ENCODE measurements at regions not wholly inside any gene's neighbourhood (a gene's known extent, or its start where the extent isn't known, plus 50 kb on each side); places are given as distances from the start of the nearest gene placed in this dataset.
"Not testable (repeated sequence)": the region's sequence is repeated elsewhere in the genome, so short reads cannot be mapped to it uniquely, and the experiment has no call there.

DNA sequence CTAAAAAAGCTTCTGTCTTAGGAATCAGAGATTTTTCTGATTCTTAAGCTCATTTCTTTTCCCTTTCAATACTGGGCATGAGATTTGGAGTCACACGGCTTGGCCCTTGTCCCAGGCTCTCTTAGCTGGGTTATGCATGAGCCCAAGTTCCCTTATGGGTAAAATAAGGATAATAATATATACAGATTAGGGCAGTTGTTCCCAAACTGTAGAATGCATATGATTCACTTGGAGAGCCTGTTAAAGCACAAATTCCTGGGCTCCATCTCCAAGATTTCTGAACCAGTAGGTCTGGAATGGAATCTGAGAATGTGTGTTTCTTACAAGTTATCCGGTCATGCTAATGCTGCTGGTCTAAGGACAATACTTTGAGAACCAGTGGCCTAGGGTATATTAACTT, 154.0 kb downstream of the REEP3 start:
- H3K4me1 Mint-ChIP-seq: no peaks in the 10 kb centered on the region
- no peaks in the 10 kb centered on the region for H3K36me3 Mint-ChIP-seq
- H3K9me3 Mint-ChIP-seq: no peaks in the 10 kb centered on the region
- peaks cover 0 to 10% (median 4%) of the 10 kb centered on the region in 3 donors for H3K27me3 Mint-ChIP-seq (ENCODE audit: low read depth in 3 of 3)
- H3K4me3 Mint-ChIP-seq: no peak overlapping the region
- no peak overlapping the region for H3K27ac Mint-ChIP-seq
- DNase-seq: no peak

DNA sequence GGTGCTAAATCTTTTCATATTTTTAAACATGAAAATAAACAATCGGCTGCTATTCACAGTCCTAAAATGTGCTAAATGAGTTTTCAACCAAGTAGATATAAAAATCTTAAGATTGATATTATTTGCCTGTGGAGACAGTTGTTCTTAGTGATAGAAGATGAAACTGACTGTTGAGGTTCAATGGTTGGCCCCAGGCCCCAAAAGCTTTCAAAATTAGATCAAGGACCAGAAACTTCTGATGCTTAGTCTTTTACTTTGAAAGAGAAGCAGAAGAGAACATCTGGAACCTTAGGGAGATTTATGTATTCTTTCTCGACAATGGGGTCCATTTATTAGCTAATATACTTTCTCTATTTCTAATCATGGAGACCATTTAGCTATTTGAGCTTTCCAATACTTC, 155.8 kb downstream of the REEP3 start:
- peaks cover 0 to 2% (median 0%) of the 10 kb centered on the region in 6 donors for H3K9me3 Mint-ChIP-seq
- peaks cover 0 to 9% (median 9%) of the 10 kb centered on the region in 3 donors for H3K27me3 Mint-ChIP-seq (ENCODE audit: low read depth in 3 of 3)
- no peaks in the 10 kb centered on the region for H3K36me3 Mint-ChIP-seq
- H3K4me1 Mint-ChIP-seq: no peaks in the 10 kb centered on the region
- H3K4me3 Mint-ChIP-seq: no peak overlapping the region
- no peak overlapping the region for H3K27ac Mint-ChIP-seq
- DNase-seq: no peak

DNA sequence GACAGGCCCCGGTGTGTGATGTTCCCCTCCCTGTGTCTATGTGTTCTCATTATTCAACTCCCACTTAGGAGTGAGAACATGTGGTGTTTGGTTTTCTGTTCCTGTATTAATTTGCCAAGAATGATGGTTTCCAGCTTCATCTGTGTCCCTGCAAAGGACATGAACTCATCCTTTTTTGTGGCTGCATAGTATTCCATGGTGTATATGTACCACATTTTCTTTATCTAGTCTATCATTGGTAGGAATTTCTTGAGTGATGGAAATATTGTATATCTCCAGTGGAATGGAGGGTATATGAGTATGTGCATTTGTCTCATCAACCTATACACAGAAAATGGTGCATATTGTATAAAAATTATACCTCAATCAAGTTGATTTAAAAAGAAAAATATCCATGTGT, 159.3 kb downstream of the REEP3 start:
- not testable (repeated sequence) for H3K9me3 Mint-ChIP-seq; H3K27ac Mint-ChIP-seq; H3K27me3 Mint-ChIP-seq (ENCODE audit: low read depth in 3 of 3); H3K4me1 Mint-ChIP-seq; DNase-seq; H3K4me3 Mint-ChIP-seq; H3K36me3 Mint-ChIP-seq

DNA sequence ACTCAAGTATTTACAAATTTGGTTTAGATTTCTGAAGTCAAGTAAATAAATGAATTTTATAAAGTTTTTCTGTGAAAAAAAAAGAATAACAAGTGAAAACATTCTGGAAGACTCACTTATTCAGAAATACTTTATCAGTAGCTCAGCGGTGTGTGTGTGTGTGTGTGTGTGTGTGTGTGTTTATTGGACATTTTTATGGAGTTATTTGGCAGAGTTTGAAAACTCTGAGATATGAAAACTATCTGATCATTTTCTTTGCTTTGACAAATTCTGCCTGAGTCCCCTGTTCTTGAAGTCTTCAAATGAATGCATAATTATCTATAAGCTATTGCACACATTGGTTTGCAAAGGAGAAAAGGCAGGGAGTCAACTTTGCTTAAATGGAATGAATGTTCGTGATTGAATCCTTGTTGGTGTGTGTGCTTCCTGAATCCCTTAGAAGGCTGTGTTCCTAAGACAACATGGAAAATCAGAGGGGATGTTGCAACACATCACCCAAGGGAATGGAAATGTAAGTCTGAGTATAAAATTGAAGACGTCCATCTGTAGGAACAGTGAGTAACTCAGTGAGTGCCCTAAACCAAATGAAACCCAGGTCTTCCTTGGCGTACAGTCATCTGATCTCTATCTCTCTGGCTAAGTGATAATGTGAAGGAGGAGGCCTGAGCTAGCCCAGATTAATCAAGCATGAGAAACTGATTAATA, 160.9 kb downstream of the REEP3 start:
- DNase-seq: no peak
- H3K27ac Mint-ChIP-seq: no peak overlapping the region
- H3K27me3 Mint-ChIP-seq (ENCODE audit: low read depth in 3 of 3): peaks cover 2 to 9% (median 8%) of the 10 kb centered on the region in 3 donors
- peaks cover 0 to 2% (median 0%) of the 10 kb centered on the region in 6 donors for H3K9me3 Mint-ChIP-seq
- H3K4me1 Mint-ChIP-seq: peaks cover 6% of the 10 kb centered on the region in 2 donors
- no peak overlapping the region for H3K4me3 Mint-ChIP-seq
- H3K36me3 Mint-ChIP-seq: no peaks in the 10 kb centered on the region

DNA sequence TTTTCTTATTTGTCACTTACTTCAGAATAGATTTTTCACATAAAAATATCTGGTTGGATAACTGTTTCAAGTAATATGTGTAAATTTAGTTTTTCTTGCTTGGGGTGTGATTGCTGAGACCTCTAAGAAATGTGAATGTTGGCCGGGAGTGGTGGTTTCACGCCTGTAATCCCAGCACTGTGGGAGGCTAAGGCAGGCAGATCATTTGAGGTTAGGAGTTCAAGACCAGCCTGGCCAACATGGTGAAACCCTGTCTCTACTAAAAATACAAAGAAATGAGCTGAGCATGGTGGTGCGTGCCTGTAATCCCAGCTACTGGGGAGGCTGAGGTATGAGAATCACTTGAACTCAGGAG, 161.5 kb downstream of the REEP3 start:
- not testable (repeated sequence) for H3K36me3 Mint-ChIP-seq; H3K27me3 Mint-ChIP-seq (ENCODE audit: low read depth in 3 of 3); H3K4me1 Mint-ChIP-seq; H3K9me3 Mint-ChIP-seq; H3K4me3 Mint-ChIP-seq; H3K27ac Mint-ChIP-seq; DNase-seq

DNA sequence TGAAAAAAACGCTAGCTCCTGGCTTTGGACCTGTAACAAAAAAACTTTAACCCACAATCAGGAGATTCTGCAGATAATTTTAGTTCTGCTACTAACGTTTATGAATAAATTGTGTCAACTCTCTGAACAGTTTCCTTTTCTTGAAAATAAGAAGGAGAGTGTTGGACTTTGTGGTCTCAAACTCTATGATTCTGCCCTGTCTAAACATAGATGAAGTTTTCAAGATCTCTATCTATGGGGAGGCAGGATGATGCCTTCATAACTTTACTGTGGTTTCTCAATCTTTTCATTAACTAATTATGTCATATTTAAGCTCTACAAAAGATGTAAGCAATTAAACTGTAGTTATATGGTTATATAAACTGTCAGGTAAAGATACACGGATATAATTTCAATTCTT, 162.0 kb downstream of the REEP3 start:
- Mint-ChIP-seq H3K27ac (no peak overlapping the region), H3K36me3 (no peaks in the 10 kb centered on the region), H3K9me3 (peaks cover 0 to 2% (median 0%) of the 10 kb centered on the region in 6 donors), H3K4me1 (peaks cover 6% of the 10 kb centered on the region in 2 donors), H3K27me3 (ENCODE audit: low read depth in 3 of 3) (peaks cover 2 to 12% (median 4%) of the 10 kb centered on the region in 3 donors), H3K4me3 (no peak overlapping the region)
- no peak for DNase-seq

DNA sequence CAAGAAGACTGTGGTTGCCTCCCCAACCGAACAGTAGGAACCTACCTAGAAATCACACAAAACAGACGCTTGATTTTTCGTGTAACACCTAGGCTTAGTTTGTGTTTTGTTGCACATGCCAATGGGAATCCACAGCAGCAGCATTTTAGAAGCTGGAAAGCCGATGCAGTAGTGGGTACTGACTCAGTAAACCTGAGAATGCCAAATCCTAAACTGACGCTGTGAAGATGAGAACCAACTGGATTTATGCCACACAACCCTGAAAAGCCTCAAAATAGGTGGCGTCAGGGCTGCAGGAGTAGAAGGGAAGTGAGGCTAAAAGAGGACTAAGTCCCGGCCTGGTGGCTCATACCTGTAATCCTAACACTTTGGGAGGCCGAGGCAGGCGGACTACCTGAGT, 162.5 kb downstream of the REEP3 start:
- Mint-ChIP-seq H3K36me3 (no peaks in the 10 kb centered on the region), H3K9me3 (peaks cover 0 to 2% (median 0%) of the 10 kb centered on the region in 6 donors), H3K4me1 (peaks cover 6% of the 10 kb centered on the region in 2 donors), H3K4me3 (no peak overlapping the region), H3K27me3 (ENCODE audit: low read depth in 3 of 3) (peaks cover 2 to 14% (median 4%) of the 10 kb centered on the region in 3 donors), H3K27ac (no peak overlapping the region)
- DNase-seq: no peak

DNA sequence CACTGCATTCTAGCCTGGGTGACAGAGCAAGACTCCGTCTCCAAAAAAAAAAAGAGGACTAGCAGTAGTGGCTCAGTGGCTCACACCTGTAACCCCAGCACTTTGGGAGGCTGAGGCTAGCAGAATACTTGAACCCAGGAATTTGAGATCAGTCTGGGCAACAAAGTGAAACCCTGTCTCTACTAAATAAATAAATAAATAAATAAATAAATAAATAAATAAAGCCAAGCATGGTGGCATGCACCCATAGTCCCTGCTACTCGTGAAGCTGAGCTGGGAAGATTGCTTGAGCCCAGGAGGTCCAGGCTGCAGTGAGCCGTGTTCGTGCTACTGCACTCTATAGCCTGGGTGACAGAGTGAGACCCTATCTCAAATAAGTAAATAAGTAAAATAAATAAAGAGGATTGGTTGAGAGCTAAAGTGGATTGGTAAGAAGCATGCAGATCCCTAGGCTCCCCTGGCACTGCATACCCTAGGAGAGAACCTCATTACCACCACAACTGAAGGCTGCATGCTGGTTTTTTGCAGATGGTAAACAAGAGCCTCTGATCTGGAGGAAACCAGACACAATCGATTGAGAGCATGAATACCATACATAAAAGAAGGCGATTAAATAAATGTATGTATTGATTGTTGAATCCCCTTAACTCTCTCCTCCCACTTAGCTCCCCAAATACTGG, 163.2 kb downstream of the REEP3 start:
- H3K4me1 Mint-ChIP-seq: peaks cover 6% of the 10 kb centered on the region in 2 donors
- H3K9me3 Mint-ChIP-seq: peaks cover 0 to 2% (median 0%) of the 10 kb centered on the region in 6 donors
- H3K36me3 Mint-ChIP-seq: no peaks in the 10 kb centered on the region
- H3K4me3 Mint-ChIP-seq: no peak overlapping the region
- no peak for DNase-seq
- H3K27ac Mint-ChIP-seq: no peak overlapping the region
- H3K27me3 Mint-ChIP-seq (ENCODE audit: low read depth in 3 of 3): peaks cover 2 to 15% (median 4%) of the 10 kb centered on the region in 3 donors

DNA sequence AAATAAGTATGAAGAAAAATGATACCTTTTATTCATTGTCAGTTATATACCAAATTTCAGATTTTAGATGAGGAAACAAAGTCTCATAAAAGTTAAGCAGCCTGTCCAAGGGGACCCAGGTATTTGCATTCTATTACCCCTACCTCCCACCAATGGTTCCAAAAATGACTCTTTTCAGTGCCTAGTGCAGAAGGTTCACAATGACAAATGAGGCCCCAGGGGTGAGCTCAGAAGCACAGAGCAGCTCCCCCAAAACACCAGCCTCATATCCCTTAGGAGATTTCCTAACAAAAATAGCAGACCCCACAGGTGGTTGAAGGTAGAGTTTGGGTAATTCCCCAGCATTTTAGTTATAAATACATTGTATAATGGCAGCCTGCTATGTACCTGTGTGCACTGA, 168.6 kb downstream of the REEP3 start:
- Mint-ChIP-seq H3K4me1 (no peaks in the 10 kb centered on the region), H3K4me3 (no peak overlapping the region), H3K36me3 (no peaks in the 10 kb centered on the region), H3K9me3 (no peaks in the 10 kb centered on the region), H3K27ac (no peak overlapping the region), H3K27me3 (ENCODE audit: low read depth in 3 of 3) (peaks cover 2 to 12% (median 2%) of the 10 kb centered on the region in 3 donors)
- no peak for DNase-seq

DNA sequence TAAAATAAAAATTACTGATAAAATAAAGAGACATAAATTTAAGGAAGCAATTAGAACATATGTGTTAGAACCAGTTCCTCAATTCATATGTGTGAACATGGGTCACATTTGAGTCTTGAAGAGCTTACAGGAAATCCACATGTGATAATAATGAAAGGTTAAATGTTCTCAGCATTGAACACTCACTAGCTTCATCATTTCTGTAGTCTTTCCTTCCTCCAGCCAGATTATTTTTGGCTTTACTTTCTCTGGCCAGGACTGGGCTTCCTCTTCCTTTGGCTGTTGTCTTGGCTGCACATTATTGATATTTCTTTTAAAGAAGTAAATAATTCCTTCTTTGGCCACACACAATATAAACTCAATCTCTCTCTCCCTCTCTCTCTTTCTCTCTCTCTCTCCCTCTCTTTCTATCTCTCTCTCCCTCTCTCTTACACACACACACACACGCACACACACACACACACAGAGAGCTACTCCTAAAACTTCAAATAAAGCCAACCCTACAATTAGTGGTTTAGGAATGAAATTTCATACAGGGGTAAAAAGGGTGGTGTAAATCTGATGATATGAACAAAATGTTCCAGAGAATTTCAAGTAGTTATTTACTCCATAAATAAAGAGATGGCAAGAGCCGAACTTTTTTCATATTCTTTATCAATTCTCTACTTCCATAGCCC, 171.2 kb downstream of the REEP3 start:
- DNase-seq: no peak
- Mint-ChIP-seq H3K4me3 (no peak overlapping the region), H3K27ac (no peak overlapping the region), H3K27me3 (ENCODE audit: low read depth in 3 of 3) (peaks cover 0 to 9% (median 2%) of the 10 kb centered on the region in 3 donors), H3K36me3 (no peaks in the 10 kb centered on the region), H3K4me1 (no peaks in the 10 kb centered on the region), H3K9me3 (no peaks in the 10 kb centered on the region)

DNA sequence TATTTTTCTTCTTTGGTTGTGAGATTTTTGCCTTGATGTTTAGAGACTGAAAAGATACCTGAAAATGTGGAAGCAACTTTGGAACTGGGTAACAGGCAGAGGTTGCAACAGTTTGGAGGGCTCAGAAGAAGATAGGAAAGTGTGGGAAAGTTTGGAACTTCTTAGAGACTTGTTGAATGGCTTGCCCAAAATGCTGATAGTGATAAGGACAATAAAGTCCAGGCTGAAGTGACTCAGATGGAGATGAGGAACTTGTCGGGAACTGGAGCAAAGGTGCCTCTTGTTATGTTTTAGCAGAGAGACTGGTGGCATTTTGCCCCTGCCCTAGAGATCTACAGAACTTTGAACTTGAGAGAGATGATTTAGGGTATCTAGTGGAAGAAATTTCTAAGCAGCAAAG, 171.8 kb downstream of the REEP3 start:
- DNase-seq; H3K36me3 Mint-ChIP-seq; H3K4me3 Mint-ChIP-seq; H3K27ac Mint-ChIP-seq; H3K4me1 Mint-ChIP-seq; H3K9me3 Mint-ChIP-seq; H3K27me3 Mint-ChIP-seq (ENCODE audit: low read depth in 3 of 3): not testable (repeated sequence)

DNA sequence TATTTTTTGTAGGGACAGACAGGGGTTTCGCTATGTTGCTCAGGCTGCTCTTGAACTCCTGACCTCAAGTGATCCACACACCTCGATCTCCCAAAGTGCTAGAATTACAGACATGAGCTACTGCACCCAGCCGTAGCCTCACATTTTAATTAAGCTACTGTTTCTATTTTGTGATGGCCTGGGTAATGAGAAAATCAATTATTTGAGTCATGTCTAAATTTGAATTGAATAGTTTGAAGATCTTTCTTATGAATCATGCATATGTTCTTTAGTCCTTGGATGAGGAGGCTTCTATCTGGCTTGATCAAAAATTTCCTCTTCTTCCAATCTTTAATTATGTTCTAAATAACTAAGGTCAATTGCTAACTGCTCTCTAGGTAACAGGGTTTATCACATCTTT, 175.0 kb downstream of the REEP3 start:
- DNase-seq: no peak
- Mint-ChIP-seq H3K27me3 (ENCODE audit: low read depth in 3 of 3) (peaks cover 1 to 3% (median 3%) of the 10 kb centered on the region in 3 donors), H3K4me1 (no peaks in the 10 kb centered on the region), H3K27ac (no peak overlapping the region), H3K4me3 (no peak overlapping the region), H3K9me3 (no peaks in the 10 kb centered on the region), H3K36me3 (no peaks in the 10 kb centered on the region)

DNA sequence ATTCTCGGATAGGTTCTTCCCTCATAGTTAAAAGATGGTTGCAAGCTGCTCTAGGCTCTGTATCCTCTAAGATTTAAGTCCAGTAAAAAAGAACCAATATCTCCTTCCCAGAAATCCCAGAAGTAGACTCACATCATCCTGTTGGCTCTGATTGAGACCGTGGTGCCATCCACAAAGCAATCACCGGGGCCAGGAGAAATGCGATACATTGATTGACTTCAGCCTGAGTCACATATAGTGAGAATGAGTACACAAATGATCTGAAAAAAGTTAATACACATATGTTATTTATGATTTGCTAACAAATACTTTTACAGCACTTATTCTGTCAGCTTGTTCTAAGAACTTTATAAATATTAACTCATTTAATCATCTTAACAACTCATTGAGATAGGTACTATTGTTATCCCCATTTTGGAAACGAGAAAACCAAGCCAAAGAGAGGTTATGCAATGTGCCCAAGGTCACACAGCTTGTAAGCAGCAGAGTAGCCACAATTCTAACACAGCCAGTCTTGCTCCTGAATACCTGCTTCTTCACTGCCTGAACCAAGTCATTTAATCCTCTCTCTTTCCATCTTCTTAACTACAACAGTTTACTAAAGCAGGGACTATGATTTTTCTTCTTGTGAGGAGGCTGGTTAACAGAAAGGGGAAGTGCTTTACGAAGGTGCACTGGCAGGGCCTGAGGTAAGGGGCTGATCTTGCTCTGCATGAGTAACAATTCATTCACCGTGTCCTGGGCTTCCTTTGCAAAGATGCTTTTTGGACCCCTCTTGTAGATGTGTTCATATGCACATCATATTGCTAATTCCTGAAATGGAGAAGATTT, 177.0 kb downstream of the REEP3 start:
- no peak for DNase-seq
- Mint-ChIP-seq H3K36me3 (no peaks in the 10 kb centered on the region), H3K27ac (no peak overlapping the region), H3K4me1 (no peaks in the 10 kb centered on the region), H3K4me3 (no peak overlapping the region), H3K27me3 (ENCODE audit: low read depth in 3 of 3) (peaks cover 1 to 3% (median 3%) of the 10 kb centered on the region in 3 donors), H3K9me3 (no peaks in the 10 kb centered on the region)

DNA sequence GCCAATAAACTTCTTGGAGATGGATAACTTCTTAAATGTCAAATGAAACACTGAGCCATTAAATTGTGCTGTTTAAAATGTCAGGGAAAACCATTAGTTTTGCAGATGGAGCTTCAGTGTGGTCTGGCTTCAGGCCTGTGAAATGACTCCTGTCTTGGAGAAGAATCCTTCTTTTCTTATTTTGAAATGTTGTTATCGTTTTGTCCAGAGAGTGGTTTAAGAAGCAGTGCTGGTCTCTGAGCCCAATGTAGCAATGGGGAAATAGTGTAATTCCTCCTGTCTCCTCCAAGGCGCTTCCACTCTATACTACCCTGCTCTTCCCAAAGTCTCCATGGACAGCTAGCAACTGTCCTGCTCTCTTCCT, 177.6 kb downstream of the REEP3 start:
- peaks cover 1 to 3% (median 3%) of the 10 kb centered on the region in 3 donors for H3K27me3 Mint-ChIP-seq (ENCODE audit: low read depth in 3 of 3)
- no peaks in the 10 kb centered on the region for H3K4me1 Mint-ChIP-seq
- H3K36me3 Mint-ChIP-seq: no peaks in the 10 kb centered on the region
- no peak overlapping the region for H3K27ac Mint-ChIP-seq
- H3K9me3 Mint-ChIP-seq: no peaks in the 10 kb centered on the region
- no peak overlapping the region for H3K4me3 Mint-ChIP-seq
- no peak for DNase-seq

Data from immature natural killer cell (primary cell).